Lung (tissue), 11 donors: ENCODE measurements at regions not wholly inside any gene's neighbourhood (a gene's known extent, or its start where the extent isn't known, plus 50 kb on each side); places are given as distances from the start of the nearest gene placed in this dataset.
"Not testable (repeated sequence)": the region's sequence is repeated elsewhere in the genome, so short reads cannot be mapped to it uniquely, and the experiment has no call there.

ENCODE experiments used
- ATAC-seq: fragments of 200-7000 bp; cut with Tn5 transposase; one replicate; pipeline ENCODE4 v1.9.1; 2020; ENCODE audit warnings: moderate number of reproducible peaks; ENCODE audit not compliant: insufficient read depth, low FRiP score
- DNase-seq, 3 donors: peaks; one replicate each; pipeline ENCODE4 v3.0.0-alpha.2; 2013 to 2017
- H3K27ac ChIP-seq, 2 donors: one replicate each; pipeline ENCODE4 v1.5.1; 2013; ENCODE audit warnings: mild to moderate bottlenecking in 2 of 2, moderate library complexity in 2 of 2, control low read depth in 1 of 2, inconsistent platforms in 1 of 2, low read depth in 1 of 2, low read length in 1 of 2
- H3K27me3 ChIP-seq, 3 donors: one replicate each; pipeline ENCODE4 v1.5.1; 2013; ENCODE audit warnings: low read length in 2 of 3; ENCODE audit not compliant: control insufficient read depth in 3 of 3, insufficient read depth in 3 of 3
- H3K36me3 ChIP-seq, 4 donors: one replicate each; pipeline ENCODE4 v1.5.1; 2013; ENCODE audit warnings: low read length in 4 of 4, mild to moderate bottlenecking in 1 of 4, moderate library complexity in 1 of 4; ENCODE audit not compliant: control insufficient read depth in 4 of 4, insufficient read depth in 4 of 4
- H3K4me1 ChIP-seq, 5 donors: one replicate each; pipeline ENCODE4 v1.5.1; 2013; ENCODE audit warnings: low read length in 5 of 5, mild to moderate bottlenecking in 2 of 5, moderate library complexity in 1 of 5; ENCODE audit not compliant: control insufficient read depth in 5 of 5, insufficient read depth in 5 of 5
- H3K4me3 ChIP-seq: one replicate; pipeline ENCODE4 v1.5.1; 2013; ENCODE audit warnings: mild to moderate bottlenecking, control low read depth, moderate library complexity
- H3K9ac ChIP-seq, 2 donors: one replicate each; pipeline ENCODE4 v1.5.1; 2013; ENCODE audit warnings: low read length in 2 of 2, control low read depth in 1 of 2; ENCODE audit not compliant: insufficient read depth in 1 of 2
- H3K9me3 ChIP-seq, 4 donors: one replicate each; pipeline ENCODE4 v1.5.1; 2013; ENCODE audit warnings: low read length in 3 of 4, mild to moderate bottlenecking in 1 of 4, moderate library complexity in 1 of 4; ENCODE audit not compliant: control insufficient read depth in 4 of 4, insufficient read depth in 3 of 4
- WGBS, 2 donors: extraction: QIAGEN DNeasy Blood & Tissue Kit; methylation state at CpG; one replicate each; pipeline ENCODE4 v1.1.7; 2013; 5-methylcytosine and 5-hydroxymethylcytosine counted together
- TF ChIP-seq, protein P1 (sequence below): IDR thresholded peaks from 2 replicates; pipeline ENCODE4 v1.5.1; 2012; ENCODE audit warnings: mild to moderate bottlenecking; ENCODE audit errors: control extremely low read depth, extremely low read depth
- donor health status: control.
- donor health status: control.
- donor health status: Bipolar disorder and iron deficiency.
- donor health status: healthy.
- donor health status: DM: yes; HTN: yes; CAD: no.

DNA sequence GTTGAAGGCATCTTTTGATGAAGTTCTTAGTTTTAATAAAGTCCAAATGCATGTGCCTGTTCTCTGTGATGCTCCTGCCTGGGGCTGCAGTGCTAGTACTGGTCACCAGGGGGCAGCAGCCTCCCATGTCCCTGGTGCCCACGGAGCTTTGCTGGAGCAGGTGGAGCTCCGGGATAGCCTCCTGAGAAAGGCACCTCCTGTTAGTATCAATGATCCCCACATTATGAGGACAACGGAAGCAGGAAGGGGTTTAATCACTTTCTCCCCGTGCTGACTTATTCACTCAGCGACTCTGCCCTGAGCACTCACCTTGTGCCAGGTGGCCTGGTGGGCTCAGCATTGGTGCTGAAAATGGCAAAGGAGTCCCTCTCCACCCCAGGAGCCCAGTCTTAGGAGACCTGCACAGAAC lies 123.0 kb upstream of the PZP start:
- WGBS, 2 donors = 10 to 13% methylated on average over 5 of the region's 5 CpGs
- Histone ChIP-seq H3K27me3 (no peaks in the 10 kb centered on the region), H3K27ac (no peak overlapping the region), H3K9ac (no peak overlapping the region), H3K4me1 (peaks cover 0 to 33% (median 7%) of the 10 kb centered on the region in 5 donors), H3K36me3 (peaks cover 0 to 29% (median 7%) of the 10 kb centered on the region in 4 donors), H3K4me3 (no peak overlapping the region), H3K9me3 (peaks cover 0 to 6% (median 0%) of the 10 kb centered on the region in 4 donors)
- TF ChIP-seq, protein P1, sequence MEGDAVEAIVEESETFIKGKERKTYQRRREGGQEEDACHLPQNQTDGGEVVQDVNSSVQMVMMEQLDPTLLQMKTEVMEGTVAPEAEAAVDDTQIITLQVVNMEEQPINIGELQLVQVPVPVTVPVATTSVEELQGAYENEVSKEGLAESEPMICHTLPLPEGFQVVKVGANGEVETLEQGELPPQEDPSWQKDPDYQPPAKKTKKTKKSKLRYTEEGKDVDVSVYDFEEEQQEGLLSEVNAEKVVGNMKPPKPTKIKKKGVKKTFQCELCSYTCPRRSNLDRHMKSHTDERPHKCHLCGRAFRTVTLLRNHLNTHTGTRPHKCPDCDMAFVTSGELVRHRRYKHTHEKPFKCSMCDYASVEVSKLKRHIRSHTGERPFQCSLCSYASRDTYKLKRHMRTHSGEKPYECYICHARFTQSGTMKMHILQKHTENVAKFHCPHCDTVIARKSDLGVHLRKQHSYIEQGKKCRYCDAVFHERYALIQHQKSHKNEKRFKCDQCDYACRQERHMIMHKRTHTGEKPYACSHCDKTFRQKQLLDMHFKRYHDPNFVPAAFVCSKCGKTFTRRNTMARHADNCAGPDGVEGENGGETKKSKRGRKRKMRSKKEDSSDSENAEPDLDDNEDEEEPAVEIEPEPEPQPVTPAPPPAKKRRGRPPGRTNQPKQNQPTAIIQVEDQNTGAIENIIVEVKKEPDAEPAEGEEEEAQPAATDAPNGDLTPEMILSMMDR = peak; percentile 91
- ATAC-seq (peak; percentile 69), DNase-seq (peak; percentile 64 to 76 (median 66))

DNA sequence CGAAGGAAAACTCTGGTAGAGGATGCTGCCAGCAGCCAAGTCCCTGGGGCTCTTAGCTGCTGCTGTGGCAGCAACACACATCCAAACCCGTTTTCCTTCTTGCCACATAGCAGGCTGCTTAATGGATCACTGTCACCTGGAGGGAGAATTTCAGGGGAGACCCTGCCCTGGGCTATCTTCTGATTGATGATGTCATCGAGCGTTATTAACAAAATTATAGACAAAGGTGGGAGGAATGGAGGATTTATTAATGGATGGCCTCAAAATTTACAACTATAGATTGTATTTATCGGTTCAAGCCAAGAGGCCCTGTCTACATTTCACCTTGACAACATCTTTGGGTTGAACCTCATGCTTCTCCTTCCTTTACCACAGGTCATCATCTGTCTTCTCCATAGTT lies 120.8 kb upstream of the PZP start:
- no peak overlapping the region for H3K4me3 ChIP-seq
- WGBS, 2 donors = 92 to 98% methylated on average over 5 of the region's 5 CpGs
- TF ChIP-seq, protein P1 = no peak

DNA sequence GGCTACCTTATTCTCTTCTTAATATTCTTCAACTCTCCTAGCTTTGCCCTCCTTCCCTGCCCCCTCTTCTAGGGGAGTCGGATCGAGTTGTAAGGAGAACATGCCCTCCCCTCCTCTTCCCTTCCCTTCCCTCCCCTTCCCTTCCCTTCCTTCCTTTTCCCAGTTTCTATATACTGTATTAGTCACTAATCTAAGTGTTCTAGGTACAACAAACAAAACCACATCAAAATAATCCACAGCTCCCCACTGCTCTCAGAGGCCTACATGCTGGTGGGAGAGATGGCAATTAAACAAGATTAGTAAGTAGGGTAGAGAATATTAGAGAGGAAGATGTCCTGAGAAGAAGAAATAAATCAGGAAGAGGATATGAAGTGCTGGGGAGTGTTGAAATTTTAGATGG lies 119.9 kb upstream of the PZP start:
- TF ChIP-seq, protein P1 = no peak

More for the DNA sequence above, 120.8 kb upstream of the PZP start:
- Histone ChIP-seq H3K27me3 (no peaks in the 10 kb centered on the region), H3K9ac (no peak overlapping the region), H3K4me1 (peaks cover 0 to 45% (median 6%) of the 10 kb centered on the region in 5 donors), H3K36me3 (peaks cover 0 to 17% (median 1%) of the 10 kb centered on the region in 4 donors), H3K9me3 (peaks cover 0 to 2% (median 0%) of the 10 kb centered on the region in 4 donors), H3K27ac (no peak overlapping the region)
- DNase-seq = no peak
- no peak for ATAC-seq

DNA sequence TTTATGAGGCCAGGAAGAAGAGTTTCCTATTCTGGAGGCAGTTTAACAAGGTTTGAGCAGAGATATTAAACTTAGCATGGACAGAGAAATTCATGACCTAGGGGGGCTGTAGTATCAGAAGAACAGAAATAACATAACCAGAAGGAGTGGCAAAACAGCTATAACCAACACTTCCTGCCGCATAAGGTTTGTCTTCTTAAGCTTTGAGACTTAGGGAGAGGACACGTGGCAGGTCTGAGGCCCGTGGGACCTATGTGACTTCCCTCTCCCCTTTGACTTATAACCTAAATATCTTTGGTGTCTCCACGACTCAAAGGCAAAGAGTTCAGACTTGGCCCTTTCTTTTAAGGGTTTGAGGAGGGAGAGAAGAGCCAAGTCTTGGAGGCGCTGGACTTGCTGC lies 119.1 kb upstream of the PZP start:
- Histone ChIP-seq H3K27me3 (no peaks in the 10 kb centered on the region), H3K9ac (peak overlapping the region in 1 of 2 donors; percentile 62), H3K4me1 (peaks cover 0 to 31% (median 6%) of the 10 kb centered on the region in 5 donors), H3K4me3 (no peak overlapping the region), H3K36me3 (peaks cover 0 to 11% (median 1%) of the 10 kb centered on the region in 4 donors), H3K27ac (no peak overlapping the region), H3K9me3 (peaks cover 0 to 2% (median 0%) of the 10 kb centered on the region in 4 donors)
- TF ChIP-seq, protein P1 = no peak
- ATAC-seq (no peak), DNase-seq (no peak)
- 78 to 83% methylated on average over 5 of the region's 5 CpGs for WGBS, 2 donors

More for the DNA sequence above, 119.9 kb upstream of the PZP start:
- no peak overlapping the region for H3K27ac ChIP-seq
- no peaks in the 10 kb centered on the region for H3K27me3 ChIP-seq
- DNase-seq = no peak
- peaks cover 0 to 36% (median 6%) of the 10 kb centered on the region in 5 donors for H3K4me1 ChIP-seq
- H3K9me3 ChIP-seq = peaks cover 0 to 2% (median 0%) of the 10 kb centered on the region in 4 donors
- H3K36me3 ChIP-seq = peaks cover 0 to 13% (median 1%) of the 10 kb centered on the region in 4 donors
- no peak overlapping the region for H3K4me3 ChIP-seq
- H3K9ac ChIP-seq = no peak overlapping the region
- no peak for ATAC-seq
- WGBS, 2 donors = 56 to 73% methylated on average over 2 of the region's 2 CpGs

DNA sequence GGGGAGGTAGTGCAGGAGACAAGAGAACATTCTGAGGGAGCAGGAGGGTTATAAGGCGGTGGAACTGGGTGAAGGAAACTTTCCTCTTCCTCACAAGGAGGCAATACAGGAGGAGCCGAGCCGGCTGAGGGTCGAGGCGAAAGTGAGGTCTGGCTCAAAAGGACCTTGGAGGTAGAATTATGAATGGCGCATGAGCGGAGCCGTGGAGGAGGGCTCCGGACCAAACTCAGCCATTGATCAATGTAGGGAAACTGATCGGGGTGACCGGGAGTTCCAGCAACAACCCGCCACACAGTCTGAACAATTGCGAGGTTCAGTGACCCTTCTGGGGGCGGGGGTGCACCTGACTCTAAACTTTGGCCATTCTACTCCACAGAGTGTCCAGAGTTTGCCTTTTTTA lies 118.7 kb upstream of the PZP start:
- not testable (repeated sequence) for H3K9me3 ChIP-seq, H3K4me3 ChIP-seq, H3K9ac ChIP-seq, H3K27ac ChIP-seq, H3K36me3 ChIP-seq, DNase-seq, H3K27me3 ChIP-seq, ATAC-seq
- 94 to 95% methylated on average over 14 of the region's 14 CpGs for WGBS, 2 donors
- H3K4me1 ChIP-seq = peaks cover 0 to 31% (median 6%) of the 10 kb centered on the region in 5 donors
